ENCODE measurements at regions not wholly inside any gene's neighbourhood (a gene's known extent, or its start where the extent isn't known, plus 50 kb on each side); places are given as distances from the start of the nearest gene placed in this dataset.

GRCh38 chr3:154885418-154885817 is 194.7 kb upstream of the MME start:
- Histone ChIP-seq H3K4me3 (ENCODE audit: control extremely low read depth in 1 of 5, extremely low read depth in 1 of 5, insufficient read depth in 1 of 5, low read depth in 2 of 5, low read length in 4 of 5) (no peak overlapping the region), H3K9ac (ENCODE audit: low read length) (no peak overlapping the region), H3K9me3 (ENCODE audit: control extremely low read depth in 1 of 3, control insufficient read depth in 2 of 3, insufficient read depth in 1 of 3, low read length in 2 of 3) (peaks cover 0 to 10% (median 0%) of the 10 kb centered on the region in 3 donors), H3K36me3 (replicated peaks in 1 of 2; ENCODE audit: control extremely low read depth in 1 of 2, control insufficient read depth in 1 of 2, extremely low read depth in 1 of 2, insufficient read depth in 2 of 2, low read length in 1 of 2) (no peaks in the 10 kb centered on the region), H3K4me2 (replicated peaks; ENCODE audit: low read depth, low read length, poor library complexity, severe bottlenecking) (no peak overlapping the region), H2AFZ (ENCODE audit: insufficient read depth, low read depth, low read length, poor library complexity, severe bottlenecking) (no peak overlapping the region), H3K27me3 (replicated peaks in 1 of 4; ENCODE audit: control extremely low read depth in 1 of 4, control insufficient read depth in 3 of 4, insufficient read depth in 4 of 4, low read length in 3 of 4) (no peaks in the 10 kb centered on the region), H3K79me2 (ENCODE audit: control insufficient read depth, insufficient read depth, low read length) (no peaks in the 10 kb centered on the region), H3K4me1 (ENCODE audit: control insufficient read depth in 2 of 2, insufficient read depth in 2 of 2, low read length in 2 of 2) (no peaks in the 10 kb centered on the region), H4K20me1 (ENCODE audit: control insufficient read depth, insufficient read depth, low read length, poor library complexity, severe bottlenecking) (no peaks in the 10 kb centered on the region), H3K27ac (ENCODE audit: low read length in 2 of 2) (no peak overlapping the region)
- no peak for ATAC-seq (ENCODE audit: low read depth)
- intact Hi-C loops (cut with micrococcal nuclease), result no loop called here
- no peak overlapping the region for H3K27ac Mint-ChIP-seq
- WGBS (ENCODE audit: insufficient coverage), result no CpG with 5 or more reads among the region's 3 CpGs
- no peaks in the 10 kb centered on the region for H3K9me3 Mint-ChIP-seq (ENCODE audit: insufficient read depth)
- ChIA-PET POLR2A (no interaction called here), CTCF (no interaction called here)
- no peak for DNase-seq
- TF ChIP-seq CTCF (IDR thresholded peaks at IDR 0.05) (no peak), EZH2 (IDR thresholded peaks at IDR 0.05; ENCODE audit: borderline replicate concordance, insufficient read depth, low read depth, low read length, poor library complexity, severe bottlenecking) (no peak)
- H3K4me3 Mint-ChIP-seq, result no peak overlapping the region
- no peaks in the 10 kb centered on the region for H3K27me3 Mint-ChIP-seq
- no peaks in the 10 kb centered on the region for H3K4me1 Mint-ChIP-seq

GRCh38 chr3:154884952-154885351 is 195.2 kb upstream of the MME start:
- H3K4me1 Mint-ChIP-seq, result no peaks in the 10 kb centered on the region

More at GRCh38 chr3:154884952-154885351, 195.2 kb upstream of the MME start:
- ChIA-PET POLR2A (no interaction called here), CTCF (no interaction called here)
- no peaks in the 10 kb centered on the region for H3K36me3 ChIP-seq (replicated peaks in 1 of 2; ENCODE audit: control extremely low read depth in 1 of 2, control insufficient read depth in 1 of 2, extremely low read depth in 1 of 2, insufficient read depth in 2 of 2, low read length in 1 of 2)
- ATAC-seq (ENCODE audit: low read depth) (no peak), DNase-seq (no peak)
- no peak overlapping the region for H3K27ac ChIP-seq (ENCODE audit: low read length in 2 of 2)
- intact Hi-C loops (cut with micrococcal nuclease), result no loop called here
- TF ChIP-seq EZH2 (IDR thresholded peaks at IDR 0.05; ENCODE audit: borderline replicate concordance, insufficient read depth, low read depth, low read length, poor library complexity, severe bottlenecking), result no peak
- TF ChIP-seq CTCF (IDR thresholded peaks at IDR 0.05), result no peak
- H3K4me3 ChIP-seq (ENCODE audit: control extremely low read depth in 1 of 5, extremely low read depth in 1 of 5, insufficient read depth in 1 of 5, low read depth in 2 of 5, low read length in 4 of 5), result no peak overlapping the region
- H3K9ac ChIP-seq (ENCODE audit: low read length), result no peak overlapping the region
- Mint-ChIP-seq H3K27me3 (no peaks in the 10 kb centered on the region), H3K4me3 (no peak overlapping the region), H3K27ac (no peak overlapping the region), H3K9me3 (ENCODE audit: insufficient read depth) (no peaks in the 10 kb centered on the region)
- no peak overlapping the region for H3K4me2 ChIP-seq (replicated peaks; ENCODE audit: low read depth, low read length, poor library complexity, severe bottlenecking)
- no peaks in the 10 kb centered on the region for H3K79me2 ChIP-seq (ENCODE audit: control insufficient read depth, insufficient read depth, low read length)
- H3K4me1 ChIP-seq (ENCODE audit: control insufficient read depth in 2 of 2, insufficient read depth in 2 of 2, low read length in 2 of 2), result no peaks in the 10 kb centered on the region
- no peak overlapping the region for H2AFZ ChIP-seq (ENCODE audit: insufficient read depth, low read depth, low read length, poor library complexity, severe bottlenecking)
- H3K9me3 ChIP-seq (ENCODE audit: control extremely low read depth in 1 of 3, control insufficient read depth in 2 of 3, insufficient read depth in 1 of 3, low read length in 2 of 3), result peaks cover 0 to 10% (median 0%) of the 10 kb centered on the region in 3 donors
- no peaks in the 10 kb centered on the region for H3K27me3 ChIP-seq (replicated peaks in 1 of 4; ENCODE audit: control extremely low read depth in 1 of 4, control insufficient read depth in 3 of 4, insufficient read depth in 4 of 4, low read length in 3 of 4)
- H4K20me1 ChIP-seq (ENCODE audit: control insufficient read depth, insufficient read depth, low read length, poor library complexity, severe bottlenecking), result no peaks in the 10 kb centered on the region

Measured in B cell (primary cell).